Astrocyte (in vitro differentiated cells and primary cell): ENCODE measurements at regions not wholly inside any gene's neighbourhood (a gene's known extent, or its start where the extent isn't known, plus 50 kb on each side); places are given as distances from the start of the nearest gene placed in this dataset.

Source experiments
- EZH2 ChIP-seq: IDR thresholded peaks from 2 replicates; pipeline ENCODE4 v1.6.1; 2012; ENCODE audit warnings: mild to moderate bottlenecking, low read length, inconsistent platforms; ENCODE audit not compliant: insufficient read depth
- TF ChIP-seq, protein P1 (sequence below): IDR thresholded peaks from 2 replicates; pipeline ENCODE4 v1.5.1; 2011; ENCODE audit warnings: low read depth, mild to moderate bottlenecking, inconsistent platforms, low read length, moderate library complexity; ENCODE audit not compliant: insufficient read depth

DNA sequence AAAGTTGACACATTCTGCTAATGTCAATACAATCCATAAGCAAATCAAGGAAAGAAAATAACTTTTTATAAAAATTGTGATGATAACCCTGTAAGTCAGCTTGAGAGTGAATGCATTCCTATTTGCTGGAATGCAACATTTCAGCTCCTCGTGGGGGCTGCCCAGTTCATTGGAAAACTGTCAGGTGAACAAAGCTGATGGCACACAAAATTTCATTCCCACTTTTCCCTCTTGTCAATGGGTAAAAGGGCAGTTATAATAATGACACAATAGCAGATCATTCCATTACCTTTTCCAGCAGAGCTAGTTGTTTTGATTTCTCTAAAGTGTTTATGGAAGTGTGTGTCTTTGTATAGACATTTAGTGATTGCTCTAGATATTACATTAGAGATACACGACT is 1124.6 kb upstream of the MAP3K7 start:
- TF ChIP-seq, protein P1, sequence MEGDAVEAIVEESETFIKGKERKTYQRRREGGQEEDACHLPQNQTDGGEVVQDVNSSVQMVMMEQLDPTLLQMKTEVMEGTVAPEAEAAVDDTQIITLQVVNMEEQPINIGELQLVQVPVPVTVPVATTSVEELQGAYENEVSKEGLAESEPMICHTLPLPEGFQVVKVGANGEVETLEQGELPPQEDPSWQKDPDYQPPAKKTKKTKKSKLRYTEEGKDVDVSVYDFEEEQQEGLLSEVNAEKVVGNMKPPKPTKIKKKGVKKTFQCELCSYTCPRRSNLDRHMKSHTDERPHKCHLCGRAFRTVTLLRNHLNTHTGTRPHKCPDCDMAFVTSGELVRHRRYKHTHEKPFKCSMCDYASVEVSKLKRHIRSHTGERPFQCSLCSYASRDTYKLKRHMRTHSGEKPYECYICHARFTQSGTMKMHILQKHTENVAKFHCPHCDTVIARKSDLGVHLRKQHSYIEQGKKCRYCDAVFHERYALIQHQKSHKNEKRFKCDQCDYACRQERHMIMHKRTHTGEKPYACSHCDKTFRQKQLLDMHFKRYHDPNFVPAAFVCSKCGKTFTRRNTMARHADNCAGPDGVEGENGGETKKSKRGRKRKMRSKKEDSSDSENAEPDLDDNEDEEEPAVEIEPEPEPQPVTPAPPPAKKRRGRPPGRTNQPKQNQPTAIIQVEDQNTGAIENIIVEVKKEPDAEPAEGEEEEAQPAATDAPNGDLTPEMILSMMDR: no peak
- TF ChIP-seq EZH2: no peak
